ENCODE measurements at regions not wholly inside any gene's neighbourhood (a gene's known extent, or its start where the extent isn't known, plus 50 kb on each side); places are given as distances from the start of the nearest gene placed in this dataset.

- Histone ChIP-seq H3K56ac (ENCODE audit: insufficient read length, low read depth, low read length) (no peak overlapping the region), H3K79me1 (ENCODE audit: insufficient read depth, low read depth, low read length, poor library complexity, severe bottlenecking) (no peaks in the 10 kb centered on the region), H2BK5ac (ENCODE audit: insufficient read length, low read length) (no peak overlapping the region), H4K8ac (replicated peaks; ENCODE audit: insufficient read length, low read depth, low read length) (no peak overlapping the region), H3K79me2 (ENCODE audit: insufficient read depth, low read length) (no peaks in the 10 kb centered on the region), H3T11ph (ENCODE audit: low read length) (no peak overlapping the region), H2BK15ac (ENCODE audit: low read depth, low read length) (no peak overlapping the region), H3K23ac (ENCODE audit: insufficient read length, low read depth, low read length) (no peak overlapping the region), H3K9ac (ENCODE audit: extremely low read depth, insufficient read length, low read length) (no peak overlapping the region), H2BK120ac (ENCODE audit: low read depth, low read length, poor library complexity, severe bottlenecking) (no peak overlapping the region), H3K14ac (ENCODE audit: insufficient read depth, low read length) (no peak overlapping the region), H2BK20ac (ENCODE audit: low read depth, low read length, poor library complexity, severe bottlenecking) (no peak overlapping the region), H4K91ac (ENCODE audit: insufficient read length, low read depth, low read length) (no peak overlapping the region), H3K4me1 (ENCODE audit: insufficient read depth, low read length) (no peaks in the 10 kb centered on the region), H4K20me1 (ENCODE audit: control insufficient read depth, insufficient read depth, insufficient read length) (no peaks in the 10 kb centered on the region), H4K5ac (ENCODE audit: insufficient read length, low read depth, low read length) (no peak overlapping the region), H2BK12ac (ENCODE audit: insufficient read length, low read depth, low read length) (no peak overlapping the region), H3K9me3 (ENCODE audit: control insufficient read depth, low read depth, low read length) (peaks cover 7% of the 10 kb centered on the region), H3K18ac (ENCODE audit: insufficient read length, low read depth, low read length) (no peak overlapping the region), H3K23me2 (ENCODE audit: insufficient read length, low read depth, low read length, poor library complexity, severe bottlenecking) (no peaks in the 10 kb centered on the region), H2AFZ (ENCODE audit: low read length) (no peak overlapping the region), H2AK5ac (ENCODE audit: insufficient read length, low read length) (no peak overlapping the region), H3K27me3 (ENCODE audit: insufficient read depth, low read length) (no peaks in the 10 kb centered on the region), H3K27ac (ENCODE audit: insufficient read length, low read depth, low read length) (no peak overlapping the region), H3K4me2 (ENCODE audit: insufficient read depth, insufficient read length, low read length) (no peak overlapping the region), H3K4ac (ENCODE audit: low read depth, low read length) (no peak overlapping the region)
- no peak for DNase-seq
- no peak overlapping the region for H3K4me3 Mint-ChIP-seq
- H3K27ac Mint-ChIP-seq: no peak overlapping the region
- peaks cover 4 to 6% of the 10 kb centered on the region in 2 experiments; a peak in 3 of 4 replicates for H3K4me1 Mint-ChIP-seq
- WGBS (ENCODE audit: extremely low coverage, insufficient read length, low lambda C conversion rate): no CpG with 5 or more reads among the region's 2 CpGs
- H3K27me3 Mint-ChIP-seq (ENCODE audit: low read depth): no peaks in the 10 kb centered on the region
- peaks cover 11 to 23% (median 16%) of the 10 kb centered on the region in 3 experiments for H3K36me3 Mint-ChIP-seq (ENCODE audit: insufficient read depth in 1 of 3, low read depth in 3 of 3)
- TF ChIP-seq, protein P1, sequence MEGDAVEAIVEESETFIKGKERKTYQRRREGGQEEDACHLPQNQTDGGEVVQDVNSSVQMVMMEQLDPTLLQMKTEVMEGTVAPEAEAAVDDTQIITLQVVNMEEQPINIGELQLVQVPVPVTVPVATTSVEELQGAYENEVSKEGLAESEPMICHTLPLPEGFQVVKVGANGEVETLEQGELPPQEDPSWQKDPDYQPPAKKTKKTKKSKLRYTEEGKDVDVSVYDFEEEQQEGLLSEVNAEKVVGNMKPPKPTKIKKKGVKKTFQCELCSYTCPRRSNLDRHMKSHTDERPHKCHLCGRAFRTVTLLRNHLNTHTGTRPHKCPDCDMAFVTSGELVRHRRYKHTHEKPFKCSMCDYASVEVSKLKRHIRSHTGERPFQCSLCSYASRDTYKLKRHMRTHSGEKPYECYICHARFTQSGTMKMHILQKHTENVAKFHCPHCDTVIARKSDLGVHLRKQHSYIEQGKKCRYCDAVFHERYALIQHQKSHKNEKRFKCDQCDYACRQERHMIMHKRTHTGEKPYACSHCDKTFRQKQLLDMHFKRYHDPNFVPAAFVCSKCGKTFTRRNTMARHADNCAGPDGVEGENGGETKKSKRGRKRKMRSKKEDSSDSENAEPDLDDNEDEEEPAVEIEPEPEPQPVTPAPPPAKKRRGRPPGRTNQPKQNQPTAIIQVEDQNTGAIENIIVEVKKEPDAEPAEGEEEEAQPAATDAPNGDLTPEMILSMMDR (conservative IDR thresholded peaks at IDR 0.05): no peak
- H3K9me3 Mint-ChIP-seq: peaks cover 26 to 30% of the 10 kb centered on the region in 2 experiments
Observed at GRCh38 chr9:8033794-8034193, 234.2 kb upstream of the DMAC1 start.

All from H9 (cell line).